WTC11 (cell line): ENCODE measurements at regions not wholly inside any gene's neighbourhood (a gene's known extent, or its start where the extent isn't known, plus 50 kb on each side); places are given as distances from the start of the nearest gene placed in this dataset.

Source experiments
- ATAC-seq: fragments of 200-7000 bp; cut with Tn5 transposase; 2 replicates; pipeline ENCODE4 v1.10.0; 2021; ENCODE audit warnings: mild to moderate bottlenecking, moderate library complexity
- CTCF ChIA-PET: fragments of 300-600 bp; sonication (Branson Sonifier 250); formaldehyde crosslinking; loops from one replicate; lab custom pipeline; 2021; ENCODE audit warnings: antibody characterized with exemption; lab: Charles Lee
- POLR2A ChIA-PET: fragments of 350-600 bp; sonication (Branson Sonifier 250); formaldehyde crosslinking; loops from one replicate; lab custom pipeline; 2021; ENCODE audit warnings: antibody characterized with exemption; lab: Charles Lee
- DNase-seq: peaks from one replicate; pipeline ENCODE4 v3.0.0; 2021; ENCODE audit warnings: low spot score
- H3K27ac Mint-ChIP-seq: 2 replicates; pipeline ENCODE4 v1.8.0; 2021; ENCODE audit warnings: mixed read lengths
- H3K27me3 Mint-ChIP-seq: 2 replicates; pipeline ENCODE4 v1.8.0; 2021; ENCODE audit warnings: low read depth, mild to moderate bottlenecking, moderate library complexity, mixed read lengths
- H3K36me3 Mint-ChIP-seq: 2 replicates; pipeline ENCODE4 v1.8.0; 2021; ENCODE audit warnings: mixed read lengths
- H3K4me1 Mint-ChIP-seq: 2 replicates; pipeline ENCODE4 v1.8.0; 2022; ENCODE audit warnings: mixed read lengths
- H3K4me3 Mint-ChIP-seq: 2 replicates; pipeline ENCODE4 v1.8.0; 2021; ENCODE audit warnings: mild to moderate bottlenecking, moderate library complexity, mixed read lengths
- H3K9me3 Mint-ChIP-seq: 2 replicates; pipeline ENCODE4 v1.8.0; 2021; ENCODE audit warnings: mixed read lengths
- EMX1 ChIP-seq: fragments of 250-450 bp; sonication (Bioruptor Pico); IDR thresholded peaks from 2 replicates; pipeline ENCODE4 v1.8.0; 2021; ENCODE audit warnings: mild to moderate bottlenecking
- FOXK1 ChIP-seq: sonication (generic); formaldehyde crosslinking; IDR thresholded peaks from 2 replicates; pipeline ENCODE4 v1.8.0; 2022; ENCODE audit warnings: mild to moderate bottlenecking, moderate library complexity, missing genetic modification reagents
- GABPB1 ChIP-seq: sonication (generic); formaldehyde crosslinking; IDR thresholded peaks from 2 replicates; pipeline ENCODE4 v1.8.1; 2023; ENCODE audit warnings: mild to moderate bottlenecking, missing genetic modification reagents
- GRHL2 ChIP-seq: fragments of 250-450 bp; sonication (Bioruptor Pico); IDR thresholded peaks from 2 replicates; pipeline ENCODE4 v1.8.0; 2022; ENCODE audit warnings: mild to moderate bottlenecking, moderate library complexity; ENCODE audit not compliant: insufficient replicate concordance, severe bottlenecking
- GTF2I ChIP-seq: fragments of 250-450 bp; sonication (Bioruptor Pico); conservative IDR thresholded peaks from 2 replicates; pipeline ENCODE4 v1.4.0; 2021; ENCODE audit warnings: mild to moderate bottlenecking
- JAZF1 ChIP-seq: fragments of 250-450 bp; sonication (Bioruptor Pico); IDR thresholded peaks from 2 replicates; pipeline ENCODE4 v1.9.0; 2021; ENCODE audit warnings: moderate library complexity, mild to moderate bottlenecking, inconsistent platforms
- NFE2L1 ChIP-seq: sonication (generic); formaldehyde crosslinking; IDR thresholded peaks from 2 replicates; pipeline ENCODE4 v1.8.1; 2023; ENCODE audit warnings: missing genetic modification reagents
- NR2C2 ChIP-seq: sonication (generic); formaldehyde crosslinking; IDR thresholded peaks from 2 replicates; pipeline ENCODE4 v1.8.0; 2022; ENCODE audit warnings: mild to moderate bottlenecking, missing genetic modification reagents
- OVOL2 ChIP-seq: fragments of 250-450 bp; sonication (Bioruptor Pico); IDR thresholded peaks from 2 replicates; pipeline ENCODE4 v1.9.0; 2021; ENCODE audit warnings: mild to moderate bottlenecking, borderline replicate concordance
- TEAD1 ChIP-seq: sonication (generic); formaldehyde crosslinking; IDR thresholded peaks from 2 replicates; pipeline ENCODE4 v1.8.0; 2022; ENCODE audit warnings: mild to moderate bottlenecking, missing genetic modification reagents
- ZNF396 ChIP-seq: fragments of 250-450 bp; sonication (Bioruptor Pico); IDR thresholded peaks from 2 replicates; pipeline ENCODE4 v1.8.0; 2021; ENCODE audit warnings: mild to moderate bottlenecking, moderate library complexity, borderline replicate concordance
- ZNF416 ChIP-seq: fragments of 250-450 bp; sonication (Bioruptor Pico); IDR thresholded peaks from 2 replicates; pipeline ENCODE4 v1.9.0; 2021; ENCODE audit warnings: mild to moderate bottlenecking, inconsistent platforms
- ZNF423 ChIP-seq: fragments of 250-450 bp; sonication (Bioruptor Pico); IDR thresholded peaks from 2 replicates; pipeline ENCODE4 v2.1.2; 2022; ENCODE audit warnings: mild to moderate bottlenecking, moderate library complexity
- TF ChIP-seq, protein P1 (sequence below): sonication (generic); formaldehyde crosslinking; IDR thresholded peaks from 2 replicates; pipeline ENCODE4 v1.8.0; 2023; ENCODE audit warnings: mild to moderate bottlenecking, missing genetic modification reagents
- TF ChIP-seq, protein P2 (sequence below): sonication (generic); formaldehyde crosslinking; IDR thresholded peaks from 2 replicates; pipeline ENCODE4 v1.8.1; 2023; ENCODE audit warnings: mild to moderate bottlenecking, missing genetic modification reagents
- TF ChIP-seq, protein P3 (sequence below): sonication (generic); formaldehyde crosslinking; IDR thresholded peaks from 2 replicates; pipeline ENCODE4 v1.8.1; 2022; ENCODE audit warnings: missing genetic modification reagents, borderline replicate concordance
- TF ChIP-seq, protein P4 (sequence below): fragments of 200-600 bp; IDR thresholded peaks from 2 replicates; pipeline ENCODE4 v1.8.0; 2022; ENCODE audit warnings: antibody characterized with exemption
- TF ChIP-seq, protein P5 (sequence below): sonication (generic); formaldehyde crosslinking; IDR thresholded peaks from 2 replicates; pipeline ENCODE4 v1.8.1; 2022; ENCODE audit warnings: low read depth, missing genetic modification reagents, borderline replicate concordance
- TF ChIP-seq, protein P6 (sequence below): sonication (generic); formaldehyde crosslinking; IDR thresholded peaks from 2 replicates; pipeline ENCODE4 v1.8.1; 2023; ENCODE audit warnings: mild to moderate bottlenecking, missing genetic modification reagents, moderate library complexity

DNA sequence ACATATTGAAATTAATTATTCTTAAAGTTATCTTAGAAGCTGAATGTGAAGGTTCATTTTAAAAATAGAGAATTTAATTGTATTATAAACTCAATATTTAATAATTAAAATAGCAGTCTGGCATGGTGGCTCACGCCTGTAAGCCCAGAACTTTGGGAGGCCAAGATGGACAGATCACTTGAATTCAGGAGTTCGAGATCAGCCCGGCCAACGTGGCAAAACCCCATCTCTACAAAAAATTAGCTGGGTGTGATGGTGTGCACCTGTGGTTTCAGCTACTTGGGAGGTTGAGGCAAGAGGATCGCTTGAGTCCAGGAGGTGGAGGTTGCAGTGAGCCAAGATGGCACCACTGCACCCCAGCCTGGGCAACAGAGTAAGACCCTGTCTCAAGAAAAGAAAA lies 659.9 kb upstream of the AGA start:
- DNase-seq = no peak
- Mint-ChIP-seq H3K4me1 (peaks cover 24% of the 10 kb centered on the region), H3K27me3 (no peaks in the 10 kb centered on the region), H3K4me3 (no peak overlapping the region), H3K9me3 (no peaks in the 10 kb centered on the region), H3K36me3 (peaks cover 6% of the 10 kb centered on the region; the same call in 1 of the 2 replicates), H3K27ac (no peak overlapping the region)
- POLR2A ChIA-PET = no interaction called here
- no peak for ATAC-seq
- TF ChIP-seq FOXK1 (CRISPR knock-in tag) (no peak), NR2C2 (CRISPR knock-in tag) (no peak), NFE2L1 (CRISPR knock-in tag) (no peak), OVOL2 (CRISPR knock-in tag) (no peak), JAZF1 (CRISPR knock-in tag) (no peak), ZNF396 (no peak), GRHL2 (no peak), EMX1 (CRISPR knock-in tag) (no peak), ZNF423 (CRISPR knock-in tag) (no peak), ZNF416 (no peak), GABPB1 (CRISPR knock-in tag) (no peak)
- TF ChIP-seq, protein P1, sequence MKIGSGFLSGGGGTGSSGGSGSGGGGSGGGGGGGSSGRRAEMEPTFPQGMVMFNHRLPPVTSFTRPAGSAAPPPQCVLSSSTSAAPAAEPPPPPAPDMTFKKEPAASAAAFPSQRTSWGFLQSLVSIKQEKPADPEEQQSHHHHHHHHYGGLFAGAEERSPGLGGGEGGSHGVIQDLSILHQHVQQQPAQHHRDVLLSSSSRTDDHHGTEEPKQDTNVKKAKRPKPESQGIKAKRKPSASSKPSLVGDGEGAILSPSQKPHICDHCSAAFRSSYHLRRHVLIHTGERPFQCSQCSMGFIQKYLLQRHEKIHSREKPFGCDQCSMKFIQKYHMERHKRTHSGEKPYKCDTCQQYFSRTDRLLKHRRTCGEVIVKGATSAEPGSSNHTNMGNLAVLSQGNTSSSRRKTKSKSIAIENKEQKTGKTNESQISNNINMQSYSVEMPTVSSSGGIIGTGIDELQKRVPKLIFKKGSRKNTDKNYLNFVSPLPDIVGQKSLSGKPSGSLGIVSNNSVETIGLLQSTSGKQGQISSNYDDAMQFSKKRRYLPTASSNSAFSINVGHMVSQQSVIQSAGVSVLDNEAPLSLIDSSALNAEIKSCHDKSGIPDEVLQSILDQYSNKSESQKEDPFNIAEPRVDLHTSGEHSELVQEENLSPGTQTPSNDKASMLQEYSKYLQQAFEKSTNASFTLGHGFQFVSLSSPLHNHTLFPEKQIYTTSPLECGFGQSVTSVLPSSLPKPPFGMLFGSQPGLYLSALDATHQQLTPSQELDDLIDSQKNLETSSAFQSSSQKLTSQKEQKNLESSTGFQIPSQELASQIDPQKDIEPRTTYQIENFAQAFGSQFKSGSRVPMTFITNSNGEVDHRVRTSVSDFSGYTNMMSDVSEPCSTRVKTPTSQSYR (CRISPR knock-in tag) = no peak
- TF ChIP-seq, protein P2, sequence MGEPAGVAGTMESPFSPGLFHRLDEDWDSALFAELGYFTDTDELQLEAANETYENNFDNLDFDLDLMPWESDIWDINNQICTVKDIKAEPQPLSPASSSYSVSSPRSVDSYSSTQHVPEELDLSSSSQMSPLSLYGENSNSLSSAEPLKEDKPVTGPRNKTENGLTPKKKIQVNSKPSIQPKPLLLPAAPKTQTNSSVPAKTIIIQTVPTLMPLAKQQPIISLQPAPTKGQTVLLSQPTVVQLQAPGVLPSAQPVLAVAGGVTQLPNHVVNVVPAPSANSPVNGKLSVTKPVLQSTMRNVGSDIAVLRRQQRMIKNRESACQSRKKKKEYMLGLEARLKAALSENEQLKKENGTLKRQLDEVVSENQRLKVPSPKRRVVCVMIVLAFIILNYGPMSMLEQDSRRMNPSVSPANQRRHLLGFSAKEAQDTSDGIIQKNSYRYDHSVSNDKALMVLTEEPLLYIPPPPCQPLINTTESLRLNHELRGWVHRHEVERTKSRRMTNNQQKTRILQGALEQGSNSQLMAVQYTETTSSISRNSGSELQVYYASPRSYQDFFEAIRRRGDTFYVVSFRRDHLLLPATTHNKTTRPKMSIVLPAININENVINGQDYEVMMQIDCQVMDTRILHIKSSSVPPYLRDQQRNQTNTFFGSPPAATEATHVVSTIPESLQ = no peak
- TF ChIP-seq, protein P3, sequence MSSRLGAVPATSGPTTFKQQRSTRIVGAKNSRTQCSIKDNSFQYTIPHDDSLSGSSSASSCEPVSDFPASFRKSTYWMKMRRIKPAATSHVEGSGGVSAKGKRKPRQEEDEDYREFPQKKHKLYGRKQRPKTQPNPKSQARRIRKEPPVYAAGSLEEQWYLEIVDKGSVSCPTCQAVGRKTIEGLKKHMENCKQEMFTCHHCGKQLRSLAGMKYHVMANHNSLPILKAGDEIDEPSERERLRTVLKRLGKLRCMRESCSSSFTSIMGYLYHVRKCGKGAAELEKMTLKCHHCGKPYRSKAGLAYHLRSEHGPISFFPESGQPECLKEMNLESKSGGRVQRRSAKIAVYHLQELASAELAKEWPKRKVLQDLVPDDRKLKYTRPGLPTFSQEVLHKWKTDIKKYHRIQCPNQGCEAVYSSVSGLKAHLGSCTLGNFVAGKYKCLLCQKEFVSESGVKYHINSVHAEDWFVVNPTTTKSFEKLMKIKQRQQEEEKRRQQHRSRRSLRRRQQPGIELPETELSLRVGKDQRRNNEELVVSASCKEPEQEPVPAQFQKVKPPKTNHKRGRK (CRISPR knock-in tag) = no peak
- TF ChIP-seq, protein P4, sequence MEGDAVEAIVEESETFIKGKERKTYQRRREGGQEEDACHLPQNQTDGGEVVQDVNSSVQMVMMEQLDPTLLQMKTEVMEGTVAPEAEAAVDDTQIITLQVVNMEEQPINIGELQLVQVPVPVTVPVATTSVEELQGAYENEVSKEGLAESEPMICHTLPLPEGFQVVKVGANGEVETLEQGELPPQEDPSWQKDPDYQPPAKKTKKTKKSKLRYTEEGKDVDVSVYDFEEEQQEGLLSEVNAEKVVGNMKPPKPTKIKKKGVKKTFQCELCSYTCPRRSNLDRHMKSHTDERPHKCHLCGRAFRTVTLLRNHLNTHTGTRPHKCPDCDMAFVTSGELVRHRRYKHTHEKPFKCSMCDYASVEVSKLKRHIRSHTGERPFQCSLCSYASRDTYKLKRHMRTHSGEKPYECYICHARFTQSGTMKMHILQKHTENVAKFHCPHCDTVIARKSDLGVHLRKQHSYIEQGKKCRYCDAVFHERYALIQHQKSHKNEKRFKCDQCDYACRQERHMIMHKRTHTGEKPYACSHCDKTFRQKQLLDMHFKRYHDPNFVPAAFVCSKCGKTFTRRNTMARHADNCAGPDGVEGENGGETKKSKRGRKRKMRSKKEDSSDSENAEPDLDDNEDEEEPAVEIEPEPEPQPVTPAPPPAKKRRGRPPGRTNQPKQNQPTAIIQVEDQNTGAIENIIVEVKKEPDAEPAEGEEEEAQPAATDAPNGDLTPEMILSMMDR = no peak
- TF ChIP-seq, protein P5, sequence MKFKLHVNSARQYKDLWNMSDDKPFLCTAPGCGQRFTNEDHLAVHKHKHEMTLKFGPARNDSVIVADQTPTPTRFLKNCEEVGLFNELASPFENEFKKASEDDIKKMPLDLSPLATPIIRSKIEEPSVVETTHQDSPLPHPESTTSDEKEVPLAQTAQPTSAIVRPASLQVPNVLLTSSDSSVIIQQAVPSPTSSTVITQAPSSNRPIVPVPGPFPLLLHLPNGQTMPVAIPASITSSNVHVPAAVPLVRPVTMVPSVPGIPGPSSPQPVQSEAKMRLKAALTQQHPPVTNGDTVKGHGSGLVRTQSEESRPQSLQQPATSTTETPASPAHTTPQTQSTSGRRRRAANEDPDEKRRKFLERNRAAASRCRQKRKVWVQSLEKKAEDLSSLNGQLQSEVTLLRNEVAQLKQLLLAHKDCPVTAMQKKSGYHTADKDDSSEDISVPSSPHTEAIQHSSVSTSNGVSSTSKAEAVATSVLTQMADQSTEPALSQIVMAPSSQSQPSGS (CRISPR knock-in tag) = no peak
- CTCF ChIA-PET = no interaction called here

DNA sequence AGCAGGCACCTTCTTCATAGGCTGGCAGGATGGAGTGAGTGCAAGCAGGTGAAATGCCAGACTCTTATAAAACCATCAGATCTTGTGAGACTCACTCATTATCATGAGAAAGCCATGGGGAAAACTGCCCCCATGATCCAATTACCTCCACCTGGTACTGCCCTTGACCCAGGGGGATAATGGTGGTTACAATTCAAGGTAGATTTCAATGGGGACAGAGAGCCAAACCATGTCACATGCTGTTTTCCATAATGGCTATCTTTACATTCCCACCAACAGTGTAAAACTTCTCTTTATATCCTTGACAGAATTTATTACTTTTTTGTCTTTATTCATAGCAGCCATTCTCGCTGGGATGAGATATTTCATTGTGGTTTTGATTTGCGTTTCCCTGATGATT lies 663.0 kb upstream of the AGA start:
- H3K36me3 Mint-ChIP-seq = no peaks in the 10 kb centered on the region
- CTCF ChIA-PET = no interaction called here
- peaks cover 24% of the 10 kb centered on the region for H3K4me1 Mint-ChIP-seq
- peak overlapping the region; percentile 25; the same call in 1 of the 2 replicates for H3K27ac Mint-ChIP-seq
- POLR2A ChIA-PET = no interaction called here
- TF ChIP-seq, protein P6, sequence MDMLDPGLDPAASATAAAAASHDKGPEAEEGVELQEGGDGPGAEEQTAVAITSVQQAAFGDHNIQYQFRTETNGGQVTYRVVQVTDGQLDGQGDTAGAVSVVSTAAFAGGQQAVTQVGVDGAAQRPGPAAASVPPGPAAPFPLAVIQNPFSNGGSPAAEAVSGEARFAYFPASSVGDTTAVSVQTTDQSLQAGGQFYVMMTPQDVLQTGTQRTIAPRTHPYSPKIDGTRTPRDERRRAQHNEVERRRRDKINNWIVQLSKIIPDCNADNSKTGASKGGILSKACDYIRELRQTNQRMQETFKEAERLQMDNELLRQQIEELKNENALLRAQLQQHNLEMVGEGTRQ (CRISPR knock-in tag) = peak; percentile 39; the same call in 1 of the 2 replicates
- TF ChIP-seq GTF2I (CRISPR knock-in tag) (no peak), TEAD1 (CRISPR knock-in tag) (0 out of 2 replicates have a peak, but pooled peaks have one; percentile 22)
- TF ChIP-seq, all 79 proteins: peak for 2
- peak; percentile 97 for ATAC-seq
- peaks cover 3% of the 10 kb centered on the region; the same call in 1 of the 2 replicates for H3K9me3 Mint-ChIP-seq
- H3K27me3 Mint-ChIP-seq = no peaks in the 10 kb centered on the region
- no peak for DNase-seq
- H3K4me3 Mint-ChIP-seq = peak overlapping the region; percentile 30
